Transverse colon (tissue), 4 donors: ENCODE measurements at regions not wholly inside any gene's neighbourhood (a gene's known extent, or its start where the extent isn't known, plus 50 kb on each side); places are given as distances from the start of the nearest gene placed in this dataset.

Experiments
- CTCF ChIP-seq, 5 experiments: fragments of 200-600 bp in 3 of 5; fragments of 450-650 bp in 2 of 5; sonication (generic) in 3 of 5; IDR thresholded peaks; 1 replicate in 2 of 5; 2 replicates in 3 of 5; pipeline ENCODE4 v1.5.1; 2016 to 2017; ENCODE audit warnings: antibody characterized with exemption in 5 of 5, inconsistent platforms in 3 of 5, mild to moderate bottlenecking in 2 of 5, moderate library complexity in 1 of 5
- EP300 ChIP-seq: sonication (generic); formaldehyde crosslinking; IDR thresholded peaks from one replicate; pipeline ENCODE4 v1.6.1; 2017; ENCODE audit warnings: antibody characterized with exemption, low read depth
- POLR2AphosphoS5 ChIP-seq, 3 donors: sonication (generic); formaldehyde crosslinking; IDR thresholded peaks; one replicate each; pipeline ENCODE4 v1.6.1; 2016; ENCODE audit warnings: antibody characterized with exemption in 3 of 3

- TF ChIP-seq CTCF (IDR thresholded peaks at IDR 0.05) (no peak), POLR2AphosphoS5 (IDR thresholded peaks at IDR 0.05) (no peak), EP300 (no peak)
Observed at GRCh38 chr15:66633938-66634250, 68.1 kb upstream of the LCTL start.
